HepG2 (cell line): ENCODE measurements at regions not wholly inside any gene's neighbourhood (a gene's known extent, or its start where the extent isn't known, plus 50 kb on each side); places are given as distances from the start of the nearest gene placed in this dataset.

ENCODE experiments used
- CREM ChIP-seq, 2 experiments: sonication (generic) in 1 of 2; formaldehyde crosslinking in 1 of 2; IDR thresholded peaks; 2 replicates each; pipeline versions ENCODE4 v1.4.0 to v1.6.1; 2016 to 2020; ENCODE audit warnings: antibody characterized with exemption in 1 of 2, mild to moderate bottlenecking in 1 of 2, missing genetic modification reagents in 1 of 2
- GABPB1 ChIP-seq: IDR thresholded peaks from 2 replicates; pipeline ENCODE4 v1.6.1; 2016; ENCODE audit warnings: mild to moderate bottlenecking, missing genetic modification reagents, moderate library complexity, missing compliant biosample characterization
- GATAD1 ChIP-seq: IDR thresholded peaks from 2 replicates; pipeline ENCODE4 v1.6.1; 2016; ENCODE audit warnings: missing genetic modification reagents, missing compliant biosample characterization
- MAFF ChIP-seq: IDR thresholded peaks from 2 replicates; pipeline ENCODE4 v1.6.1; 2011; ENCODE audit warnings: low read depth, low read length, improper control_type of control experiment
- NCOR1 ChIP-seq: fragments of 200-600 bp; sonication (generic); IDR thresholded peaks from 2 replicates; pipeline ENCODE4 v1.7.0; 2017; ENCODE audit warnings: antibody characterized with exemption, low read length, borderline replicate concordance
- NR1H2 ChIP-seq: sonication (generic); formaldehyde crosslinking; IDR thresholded peaks from 2 replicates; pipeline ENCODE4 v1.8.1; 2022; ENCODE audit warnings: low read depth, missing genetic modification reagents, borderline replicate concordance
- POGK ChIP-seq: sonication (generic); formaldehyde crosslinking; conservative IDR thresholded peaks from 2 replicates; pipeline ENCODE4 v1.8.0; 2022; ENCODE audit warnings: mild to moderate bottlenecking, moderate library complexity, missing genetic modification reagents
- PRPF4 ChIP-seq: fragments of 200-400 bp; formaldehyde crosslinking; IDR thresholded peaks from 2 replicates; pipeline ENCODE4 v1.6.1; 2016; ENCODE audit warnings: low read length, low read depth; ENCODE audit not compliant: poor library complexity, severe bottlenecking
- SAP130 ChIP-seq: IDR thresholded peaks from 2 replicates; pipeline ENCODE4 v1.6.1; 2016; ENCODE audit warnings: low read depth
- SOX5 ChIP-seq: IDR thresholded peaks from 2 replicates; pipeline ENCODE4 v1.6.1; 2016; ENCODE audit warnings: borderline replicate concordance
- ZBTB2 ChIP-seq: sonication (generic); formaldehyde crosslinking; IDR thresholded peaks from 2 replicates; pipeline ENCODE4 v1.8.0; 2022; ENCODE audit warnings: low read depth, missing genetic modification reagents
- ZBTB26 ChIP-seq: IDR thresholded peaks from 2 replicates; pipeline ENCODE4 v1.6.1; 2016; ENCODE audit warnings: missing compliant biosample characterization, missing genetic modification reagents, borderline replicate concordance
- ZBTB8A ChIP-seq: sonication (generic); formaldehyde crosslinking; IDR thresholded peaks from 2 replicates; pipeline ENCODE4 v1.4.0; 2020; ENCODE audit warnings: mild to moderate bottlenecking, low read depth, missing genetic modification reagents, borderline replicate concordance
- ZC3H4 ChIP-seq: sonication (generic); formaldehyde crosslinking; IDR thresholded peaks from 2 replicates; pipeline ENCODE4 v1.4.0; 2020; ENCODE audit warnings: missing genetic modification reagents, borderline replicate concordance
- ZNF569 ChIP-seq: sonication (generic); formaldehyde crosslinking; IDR thresholded peaks from 2 replicates; pipeline ENCODE4 v1.5.0; 2020; ENCODE audit warnings: mild to moderate bottlenecking, missing genetic modification reagents, moderate library complexity, borderline replicate concordance
- ZNF776 ChIP-seq: sonication (generic); formaldehyde crosslinking; IDR thresholded peaks from 2 replicates; pipeline ENCODE4 v1.4.0; 2020; ENCODE audit warnings: mild to moderate bottlenecking, missing genetic modification reagents
- TF ChIP-seq, protein P1 (sequence below): sonication (generic); formaldehyde crosslinking; conservative IDR thresholded peaks from 2 replicates; pipeline ENCODE4 v1.4.0; 2020; ENCODE audit warnings: mild to moderate bottlenecking, missing genetic modification reagents, moderate library complexity
- TF ChIP-seq, protein P2 (sequence below): sonication (generic); formaldehyde crosslinking; IDR thresholded peaks from 2 replicates; pipeline ENCODE4 v1.4.0; 2020; ENCODE audit warnings: mild to moderate bottlenecking, missing genetic modification reagents

- TF ChIP-seq GATAD1 (CRISPR knock-in tag) (peak; percentile 69), SAP130 (peak; percentile 96), ZC3H4 (CRISPR knock-in tag) (no peak), ZNF776 (CRISPR knock-in tag) (no peak), GABPB1 (CRISPR knock-in tag) (peak; percentile 78), SOX5 (CRISPR knock-in tag) (peak; percentile 92), ZBTB26 (CRISPR knock-in tag) (peak; percentile 75), ZBTB2 (CRISPR knock-in tag) (no peak), NR1H2 (no peak), PRPF4 (no peak), NCOR1 (peak; percentile 92), CREM (IDR thresholded peaks at IDR 0.05) (peak; percentile 90), CREM (CRISPR knock-in tag; IDR thresholded peaks at IDR 0.05) (no peak), ZNF569 (CRISPR knock-in tag) (no peak), ZBTB8A (CRISPR knock-in tag) (no peak), MAFF (peak; percentile 26; the same call in 1 of the 2 replicates), POGK (CRISPR knock-in tag) (peak; percentile 47)
- TF ChIP-seq, protein P1, sequence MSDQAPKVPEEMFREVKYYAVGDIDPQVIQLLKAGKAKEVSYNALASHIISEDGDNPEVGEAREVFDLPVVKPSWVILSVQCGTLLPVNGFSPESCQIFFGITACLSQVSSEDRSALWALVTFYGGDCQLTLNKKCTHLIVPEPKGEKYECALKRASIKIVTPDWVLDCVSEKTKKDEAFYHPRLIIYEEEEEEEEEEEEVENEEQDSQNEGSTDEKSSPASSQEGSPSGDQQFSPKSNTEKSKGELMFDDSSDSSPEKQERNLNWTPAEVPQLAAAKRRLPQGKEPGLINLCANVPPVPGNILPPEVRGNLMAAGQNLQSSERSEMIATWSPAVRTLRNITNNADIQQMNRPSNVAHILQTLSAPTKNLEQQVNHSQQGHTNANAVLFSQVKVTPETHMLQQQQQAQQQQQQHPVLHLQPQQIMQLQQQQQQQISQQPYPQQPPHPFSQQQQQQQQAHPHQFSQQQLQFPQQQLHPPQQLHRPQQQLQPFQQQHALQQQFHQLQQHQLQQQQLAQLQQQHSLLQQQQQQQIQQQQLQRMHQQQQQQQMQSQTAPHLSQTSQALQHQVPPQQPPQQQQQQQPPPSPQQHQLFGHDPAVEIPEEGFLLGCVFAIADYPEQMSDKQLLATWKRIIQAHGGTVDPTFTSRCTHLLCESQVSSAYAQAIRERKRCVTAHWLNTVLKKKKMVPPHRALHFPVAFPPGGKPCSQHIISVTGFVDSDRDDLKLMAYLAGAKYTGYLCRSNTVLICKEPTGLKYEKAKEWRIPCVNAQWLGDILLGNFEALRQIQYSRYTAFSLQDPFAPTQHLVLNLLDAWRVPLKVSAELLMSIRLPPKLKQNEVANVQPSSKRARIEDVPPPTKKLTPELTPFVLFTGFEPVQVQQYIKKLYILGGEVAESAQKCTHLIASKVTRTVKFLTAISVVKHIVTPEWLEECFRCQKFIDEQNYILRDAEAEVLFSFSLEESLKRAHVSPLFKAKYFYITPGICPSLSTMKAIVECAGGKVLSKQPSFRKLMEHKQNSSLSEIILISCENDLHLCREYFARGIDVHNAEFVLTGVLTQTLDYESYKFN = peak; percentile 94
- TF ChIP-seq, protein P2, sequence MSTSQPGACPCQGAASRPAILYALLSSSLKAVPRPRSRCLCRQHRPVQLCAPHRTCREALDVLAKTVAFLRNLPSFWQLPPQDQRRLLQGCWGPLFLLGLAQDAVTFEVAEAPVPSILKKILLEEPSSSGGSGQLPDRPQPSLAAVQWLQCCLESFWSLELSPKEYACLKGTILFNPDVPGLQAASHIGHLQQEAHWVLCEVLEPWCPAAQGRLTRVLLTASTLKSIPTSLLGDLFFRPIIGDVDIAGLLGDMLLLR (CRISPR knock-in tag) = 0 out of 2 replicates have a peak, but pooled peaks have one; percentile 24
These were observed 50.9 kb upstream of the FAM169A start (continued) for GRCh38 chr5:74916831-74917710.
